ENCODE measurements at regions not wholly inside any gene's neighbourhood (a gene's known extent, or its start where the extent isn't known, plus 50 kb on each side); places are given as distances from the start of the nearest gene placed in this dataset.

GRCh38 chr18:11307716-11308115, 158.3 kb upstream of the PIEZO2 start:
- TF ChIP-seq CTCF (IDR thresholded peaks at IDR 0.05): no peak
- TF ChIP-seq ZFX (IDR thresholded peaks at IDR 0.05; ENCODE audit: borderline replicate concordance): no peak

Data from 22Rv1 (cell line).